ENCODE measurements at regions not wholly inside any gene's neighbourhood (a gene's known extent, or its start where the extent isn't known, plus 50 kb on each side); places are given as distances from the start of the nearest gene placed in this dataset.
A peak's percentile ranks its signal among the peaks of the same experiment; 100 is the strongest.

DNA sequence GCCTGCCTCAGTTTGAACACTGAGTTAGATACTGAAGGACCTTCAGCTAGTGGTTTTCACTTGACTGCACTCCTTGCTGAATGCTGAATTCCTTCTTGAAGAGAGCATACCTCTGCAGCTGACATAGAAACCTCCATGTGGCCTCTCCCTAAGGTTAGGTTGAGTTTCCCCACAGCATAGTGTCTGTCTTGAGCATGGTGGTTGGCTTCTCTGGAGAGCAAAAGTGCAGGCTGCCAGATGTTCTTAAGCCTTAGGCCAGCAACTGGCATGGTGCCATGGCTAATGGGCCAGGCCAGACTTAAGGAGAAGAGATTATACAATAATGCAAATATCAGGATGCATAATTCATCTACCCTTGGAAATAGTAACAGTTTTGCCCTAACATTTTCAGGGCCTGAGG is 545.6 kb upstream of the ZNF385D start:
- H3K4me3 ChIP-seq (ENCODE audit: low read depth, low read length), result no peak overlapping the region

DNA sequence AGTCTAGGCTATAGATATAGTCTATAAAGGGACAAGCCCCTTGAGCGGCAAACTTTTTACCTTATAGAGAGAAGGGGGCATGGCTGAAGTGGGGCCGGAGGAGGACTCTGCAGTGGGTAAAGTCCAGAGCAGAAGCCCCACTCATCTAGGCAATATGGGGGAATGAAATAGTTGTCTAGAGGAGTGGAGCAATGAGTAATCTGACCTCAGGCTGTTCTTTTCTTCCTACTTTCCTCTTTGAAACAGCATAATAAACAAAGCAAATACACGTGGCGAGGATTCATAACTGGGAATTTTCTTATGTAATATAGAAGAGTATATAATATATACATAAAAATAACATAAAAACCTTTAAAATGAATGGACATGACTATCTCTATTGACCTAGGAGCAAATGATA is 546.4 kb upstream of the ZNF385D start:
- no peak overlapping the region for H3K4me3 ChIP-seq (ENCODE audit: low read depth, low read length)

DNA sequence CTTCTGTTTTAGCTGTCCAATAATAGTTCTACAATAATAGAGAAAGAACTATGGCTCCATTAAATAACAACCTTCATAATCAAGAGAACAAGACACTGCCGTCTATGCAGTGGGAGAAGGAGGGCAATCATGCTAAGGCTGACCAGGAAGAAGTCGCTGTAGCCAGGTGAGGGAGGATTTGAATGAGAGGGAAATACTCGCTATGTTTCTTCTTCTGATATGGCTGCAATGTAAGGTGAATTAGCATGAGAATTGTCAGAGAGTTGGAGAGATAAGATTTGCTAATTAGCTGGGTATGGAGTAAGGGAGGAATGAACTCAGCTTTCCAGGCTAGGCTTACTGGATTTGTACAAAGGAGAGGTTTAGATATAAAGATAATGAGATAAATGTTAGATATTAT is 555.4 kb upstream of the ZNF385D start:
- no peak overlapping the region for H3K4me3 ChIP-seq (ENCODE audit: low read depth, low read length)

DNA sequence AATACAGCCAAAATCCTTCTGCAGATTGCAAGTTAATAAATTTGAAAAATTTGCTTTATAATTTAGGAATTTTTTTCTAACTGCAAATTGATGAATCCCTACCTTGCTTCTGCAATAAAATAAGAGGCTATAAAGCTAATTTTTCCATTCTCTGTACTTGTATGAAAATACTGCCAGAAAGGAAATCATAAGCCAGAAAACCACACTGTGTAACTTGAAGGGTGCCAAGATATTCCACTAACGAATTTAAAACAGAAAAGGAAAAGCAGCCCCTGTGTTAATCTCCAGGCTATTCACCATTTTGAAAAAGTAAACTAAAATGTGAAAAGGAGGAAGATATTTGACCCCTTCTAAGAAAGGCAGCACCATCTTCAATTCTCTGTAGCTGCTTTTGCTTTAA is 557.9 kb upstream of the ZNF385D start:
- H3K4me3 ChIP-seq (ENCODE audit: low read depth, low read length), result no peak overlapping the region

DNA sequence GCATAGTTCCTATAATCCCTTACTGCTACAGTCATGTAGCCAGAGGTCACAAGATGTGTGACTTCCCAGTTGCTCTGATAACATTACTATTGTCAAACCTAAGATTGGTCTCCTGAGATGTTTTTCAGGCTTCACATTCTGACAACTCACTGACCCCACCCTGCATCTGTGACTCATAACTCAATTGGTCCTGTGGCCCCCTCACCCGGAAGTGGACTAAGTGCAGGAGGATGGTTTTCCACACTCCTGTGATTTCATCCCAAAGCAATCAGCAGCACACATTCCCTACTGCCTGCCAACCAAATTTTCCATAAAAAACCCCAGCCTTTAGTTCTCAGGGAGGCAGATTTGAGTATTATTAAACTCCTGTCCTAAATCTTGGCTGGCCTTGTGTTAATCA is 564.9 kb upstream of the ZNF385D start:
- no peak overlapping the region for H3K4me3 ChIP-seq (ENCODE audit: low read depth, low read length)

DNA sequence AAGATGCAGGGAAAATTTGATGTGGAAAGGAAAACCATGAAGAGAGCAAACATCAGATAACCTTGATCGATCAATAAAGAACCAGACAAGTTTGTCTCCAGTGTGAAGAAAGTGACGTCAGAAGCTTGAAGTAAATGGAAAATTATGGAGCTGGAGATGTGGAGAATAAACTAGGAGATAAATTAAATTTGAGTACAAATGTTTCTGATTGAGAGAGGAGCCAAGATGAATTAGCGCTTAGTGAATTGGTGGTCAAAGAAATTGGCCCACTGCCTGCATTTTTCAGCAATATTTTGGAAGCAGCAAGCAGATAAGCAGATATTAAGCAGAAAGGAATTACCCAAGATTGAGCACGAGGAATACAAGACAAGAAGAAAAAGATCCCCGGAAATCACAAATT is 567.3 kb upstream of the ZNF385D start:
- no peak overlapping the region for H3K4me3 ChIP-seq (ENCODE audit: low read depth, low read length)

DNA sequence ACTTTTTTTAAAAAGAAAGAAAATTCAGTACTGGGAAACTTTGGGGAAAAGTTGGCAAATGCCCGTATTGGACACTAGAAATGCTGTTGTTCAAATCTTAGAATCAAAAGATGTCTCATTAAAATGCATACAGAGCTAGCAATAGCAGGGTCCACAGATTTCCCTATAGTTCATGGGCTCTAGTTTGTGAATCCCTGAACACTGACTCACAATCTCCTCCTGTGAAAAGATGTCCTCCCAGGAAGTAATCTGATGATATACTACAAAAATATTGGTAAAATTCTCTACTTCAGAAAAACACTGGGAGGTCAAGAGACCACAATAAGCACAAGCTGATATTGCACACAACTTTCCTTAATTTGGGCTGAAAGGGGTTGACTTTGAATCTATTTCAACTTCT is 568.4 kb upstream of the ZNF385D start:
- no peak overlapping the region for H3K4me3 ChIP-seq (ENCODE audit: low read depth, low read length)

DNA sequence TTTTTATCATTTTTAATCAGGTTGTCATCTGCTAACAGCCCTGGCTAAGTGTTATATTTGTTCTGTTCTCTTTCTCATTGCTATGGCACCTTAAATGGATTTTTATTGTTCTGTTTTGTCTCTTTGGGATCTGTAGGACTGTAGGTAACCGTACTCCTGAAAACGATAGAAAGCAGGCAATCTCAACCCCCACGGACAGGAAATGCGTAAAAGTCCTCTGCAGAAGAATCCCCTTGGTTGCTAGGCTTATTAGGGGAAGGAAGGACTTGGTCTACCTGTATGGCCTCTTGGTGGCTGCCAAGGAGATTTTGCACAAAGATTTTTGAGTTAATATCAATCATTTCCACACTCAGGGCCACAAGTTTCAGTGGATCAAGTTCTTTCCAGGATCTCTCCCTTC is 571.9 kb upstream of the ZNF385D start:
- H3K4me3 ChIP-seq (ENCODE audit: low read depth, low read length), result no peak overlapping the region

DNA sequence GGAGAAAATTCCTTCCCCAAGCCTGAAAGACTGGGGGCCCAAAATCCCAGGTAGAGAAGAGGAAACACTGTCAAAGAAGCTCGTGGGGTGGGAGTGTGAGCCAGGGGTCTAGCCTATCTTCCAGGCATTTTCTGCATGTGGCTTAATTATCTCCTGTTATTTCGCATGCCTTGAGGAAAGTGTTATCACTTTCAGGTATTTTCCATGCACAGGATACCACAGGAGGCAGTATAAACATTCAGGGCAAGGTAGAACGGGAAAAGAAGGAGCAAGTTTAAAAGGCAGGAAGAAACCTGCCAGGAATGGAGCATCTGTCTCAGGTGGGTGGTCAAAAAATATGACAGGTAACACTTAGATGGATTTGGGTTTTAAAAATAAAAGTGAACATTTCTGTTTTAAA is 575.3 kb upstream of the ZNF385D start:
- no peak overlapping the region for H3K4me3 ChIP-seq (ENCODE audit: low read depth, low read length)

DNA sequence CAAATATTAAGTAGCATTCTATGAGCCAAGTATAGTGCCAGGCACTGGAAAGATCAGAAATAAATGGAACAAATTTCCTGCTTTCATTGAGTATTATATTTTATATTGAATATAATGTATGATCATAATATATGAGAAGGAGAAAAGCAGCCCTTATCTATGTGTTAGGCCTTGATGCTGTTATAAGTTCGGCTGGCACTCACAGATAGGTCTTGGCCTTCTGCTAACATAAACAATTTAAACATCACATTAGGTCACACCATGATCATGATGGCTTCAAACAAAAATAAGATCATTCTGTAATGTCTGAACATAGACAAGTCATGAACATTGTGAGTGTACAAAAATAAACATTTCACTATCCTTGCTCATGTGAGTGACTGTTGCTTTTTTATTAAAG is 584.0 kb upstream of the ZNF385D start:
- no peak overlapping the region for H3K4me3 ChIP-seq (ENCODE audit: low read depth, low read length)

DNA sequence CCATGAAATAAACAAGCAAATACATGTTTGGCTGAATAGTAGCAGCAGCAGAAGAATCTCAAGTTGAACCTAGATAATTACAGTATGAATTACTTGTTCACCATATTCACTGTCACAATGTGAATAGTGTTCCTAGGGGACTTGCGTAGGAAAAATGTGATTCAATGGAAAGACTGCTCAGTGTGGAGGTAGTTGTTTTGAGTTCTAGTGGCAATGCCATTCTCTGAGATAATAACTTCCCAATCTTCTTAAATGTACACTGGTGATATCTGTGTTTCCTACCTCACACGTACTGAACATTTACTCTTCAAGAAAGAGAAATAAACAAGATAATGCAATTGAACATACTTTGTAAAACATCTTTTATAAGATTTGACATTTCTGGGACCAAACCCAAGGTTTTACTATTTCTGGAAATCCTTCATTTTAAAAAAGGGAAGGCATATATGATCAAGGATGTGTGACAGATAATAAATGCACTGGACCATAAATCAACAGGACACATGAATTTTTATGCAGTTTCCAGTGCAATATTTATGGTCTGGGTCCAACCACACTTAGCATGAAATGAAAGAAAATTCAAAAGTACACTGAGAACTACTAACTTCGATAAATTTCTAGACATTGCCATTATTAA is 598.3 kb upstream of the ZNF385D start:
- no peak overlapping the region for H3K4me3 ChIP-seq (ENCODE audit: low read depth, low read length)

DNA sequence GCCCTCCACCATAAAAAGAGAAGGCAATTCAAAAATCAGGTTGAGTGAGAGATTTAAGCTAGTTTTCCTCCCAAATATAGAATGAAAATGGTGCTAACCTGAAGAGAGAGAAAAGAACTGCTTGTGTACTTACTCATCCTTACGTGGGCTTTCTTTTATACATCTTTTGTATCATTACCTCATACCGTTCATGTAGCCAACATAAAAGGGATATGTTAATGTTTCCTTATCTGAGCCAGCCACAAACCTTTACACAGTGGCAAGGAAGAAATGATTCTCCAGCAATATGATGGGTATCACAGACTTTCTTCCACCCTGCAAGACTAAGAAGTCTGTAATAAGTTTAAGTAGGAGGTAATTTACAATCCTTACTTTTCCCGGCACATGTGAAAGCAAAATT is 600.8 kb upstream of the ZNF385D start:
- H3K4me3 ChIP-seq (ENCODE audit: low read depth, low read length), result no peak overlapping the region

DNA sequence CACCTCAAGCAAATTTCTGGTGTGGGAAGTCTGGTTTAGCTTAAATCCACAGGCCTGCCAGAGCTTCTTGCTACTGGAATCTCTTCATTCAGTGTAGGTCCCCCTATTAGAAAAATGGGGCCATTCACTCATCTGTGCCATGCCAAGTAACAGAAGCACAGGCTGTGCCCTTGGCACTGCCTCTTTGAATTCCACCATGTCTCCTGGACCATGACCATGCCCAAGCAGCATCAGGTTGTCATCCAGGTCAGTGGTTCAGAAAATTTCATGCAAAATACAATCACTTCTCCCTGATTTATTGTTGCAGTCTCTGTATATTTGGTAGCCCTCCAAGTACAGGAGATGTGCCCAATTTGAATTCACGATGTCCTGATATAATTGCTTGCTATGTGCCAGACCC is 602.1 kb upstream of the ZNF385D start:
- H3K4me3 ChIP-seq (ENCODE audit: low read depth, low read length), result no peak overlapping the region

DNA sequence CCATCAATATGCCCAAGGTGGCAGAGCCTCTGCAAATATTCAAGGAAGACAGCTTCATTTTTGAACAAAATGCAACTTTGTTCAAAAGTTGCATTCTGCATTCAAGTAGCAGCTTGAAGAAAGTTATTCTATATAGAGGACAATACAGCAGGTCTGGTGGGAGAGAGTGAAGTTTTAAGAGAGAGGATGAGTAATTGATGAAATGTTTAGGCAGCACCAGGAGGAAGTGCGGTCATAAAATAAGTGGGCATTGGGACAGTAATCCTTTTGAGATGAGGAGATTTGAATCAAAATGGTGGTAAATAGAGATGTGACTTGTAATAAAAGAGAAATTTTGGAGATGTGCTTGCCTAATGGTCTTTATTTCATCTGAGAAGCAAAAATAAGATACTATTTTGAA is 607.3 kb upstream of the ZNF385D start:
- H3K4me3 ChIP-seq (ENCODE audit: low read depth, low read length), result no peak overlapping the region

DNA sequence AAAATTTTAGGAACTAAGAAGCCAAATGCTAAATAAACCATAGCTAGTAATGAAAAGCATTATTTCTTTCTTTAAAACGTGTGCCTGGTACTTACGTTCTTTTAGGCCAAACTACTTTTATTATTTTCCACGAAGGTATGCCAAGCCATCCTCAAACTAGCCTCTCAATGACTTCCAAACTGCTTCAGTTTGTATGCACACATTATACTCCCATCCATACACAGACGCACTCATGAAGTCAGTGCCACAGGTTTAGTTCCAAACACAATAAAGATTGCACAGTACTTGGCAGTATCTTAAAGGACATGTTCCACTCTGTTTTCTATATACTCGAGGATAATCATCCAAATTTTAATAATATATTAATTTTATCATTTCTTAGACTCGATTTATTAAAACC is 609.2 kb upstream of the ZNF385D start:
- H3K4me3 ChIP-seq (ENCODE audit: low read depth, low read length), result no peak overlapping the region

DNA sequence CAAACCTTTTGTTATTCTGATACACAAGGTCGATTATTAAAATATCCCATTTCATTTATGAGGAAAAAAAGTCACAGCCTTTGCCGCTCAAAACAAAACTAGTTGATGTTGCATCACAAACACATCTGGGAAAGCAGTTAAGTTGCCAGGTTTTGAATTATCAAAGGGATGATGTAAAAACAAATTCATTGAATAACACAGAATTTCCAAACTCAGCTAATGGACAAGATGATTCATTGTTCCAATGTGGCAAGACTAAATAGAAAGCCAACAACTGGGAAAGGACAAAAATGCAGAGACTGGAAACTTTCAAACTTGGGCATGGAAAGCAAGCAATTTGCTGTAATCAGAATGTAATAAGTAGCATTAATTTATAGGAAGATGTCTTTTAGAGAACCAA is 610.0 kb upstream of the ZNF385D start:
- no peak overlapping the region for H3K4me3 ChIP-seq (ENCODE audit: low read depth, low read length)

DNA sequence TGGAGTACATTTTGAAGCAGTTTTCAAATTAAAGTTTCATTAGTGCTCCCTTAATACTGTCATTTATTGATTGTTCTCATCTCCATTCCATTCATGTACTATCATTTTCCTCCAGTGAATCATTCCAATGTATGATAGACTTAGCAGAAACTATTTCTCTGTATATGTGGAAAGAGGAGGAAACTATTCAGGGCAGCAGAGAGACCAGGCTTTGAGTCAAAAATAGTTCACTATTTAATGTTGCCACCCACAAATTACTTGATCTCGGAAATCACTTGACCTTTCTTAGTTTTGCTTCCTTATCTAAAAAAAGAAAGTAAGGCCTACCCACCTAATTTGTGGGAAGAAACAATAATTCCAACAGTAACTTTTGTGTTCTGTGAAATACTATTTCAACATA is 610.5 kb upstream of the ZNF385D start:
- no peak overlapping the region for H3K4me3 ChIP-seq (ENCODE audit: low read depth, low read length)

DNA sequence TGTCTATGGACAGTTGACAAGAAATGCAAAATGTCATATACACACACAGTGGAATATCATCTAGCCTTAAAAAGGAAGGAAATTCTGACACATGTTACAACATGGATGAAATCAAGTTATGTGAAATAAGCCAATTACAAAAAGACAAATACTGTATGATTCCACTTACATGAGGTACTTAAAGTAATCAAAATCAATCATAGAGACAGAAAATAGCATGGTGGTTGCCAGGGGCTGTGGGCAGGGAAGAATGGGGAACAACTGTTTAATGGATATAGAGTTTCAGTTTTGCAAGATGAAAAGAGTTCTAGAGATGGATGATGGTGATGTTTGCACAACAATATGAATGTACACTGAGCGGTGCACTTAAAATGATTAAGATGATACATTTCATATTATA is 613.8 kb upstream of the ZNF385D start:
- no peak overlapping the region for H3K4me3 ChIP-seq (ENCODE audit: low read depth, low read length)

DNA sequence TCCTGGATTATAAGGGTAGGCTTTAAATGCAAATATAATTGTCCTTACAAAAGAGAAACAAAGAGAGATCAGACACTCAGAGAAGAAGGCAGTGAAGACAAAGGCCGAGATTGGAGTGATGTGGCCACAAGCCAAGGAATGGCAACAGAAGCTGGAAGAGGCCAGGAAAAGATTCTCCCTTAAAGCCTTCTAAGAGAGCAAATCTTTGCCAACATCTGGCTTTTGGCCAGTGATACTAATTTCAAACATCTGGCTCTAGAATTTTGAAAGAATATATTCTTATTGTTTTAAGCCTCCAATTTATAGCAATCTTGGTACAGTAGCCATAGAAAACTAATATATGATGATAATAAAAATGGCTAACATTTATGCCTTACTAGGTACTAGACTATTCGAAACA is 615.8 kb upstream of the ZNF385D start:
- H3K4me3 ChIP-seq (ENCODE audit: low read depth, low read length), result no peak overlapping the region

DNA sequence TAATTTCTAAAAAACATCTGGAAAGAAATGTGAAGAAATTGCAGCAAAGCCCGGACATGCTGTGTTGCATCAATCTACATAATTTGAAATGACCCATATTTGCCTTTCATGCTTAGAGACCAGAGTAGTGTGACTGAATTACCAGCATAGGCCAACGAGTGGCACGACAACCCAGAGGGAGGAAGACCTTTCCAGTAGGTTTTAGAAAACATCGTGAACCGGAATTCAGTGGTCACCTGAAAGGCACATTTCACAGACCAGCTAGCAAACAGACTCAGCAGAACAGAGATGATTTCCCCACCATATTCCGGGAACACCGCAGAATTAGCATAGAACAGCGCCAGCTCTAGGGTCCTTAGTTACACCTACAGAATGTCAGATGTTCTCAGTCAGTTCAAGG is 620.0 kb upstream of the ZNF385D start:
- no peak overlapping the region for H3K4me3 ChIP-seq (ENCODE audit: low read depth, low read length)

DNA sequence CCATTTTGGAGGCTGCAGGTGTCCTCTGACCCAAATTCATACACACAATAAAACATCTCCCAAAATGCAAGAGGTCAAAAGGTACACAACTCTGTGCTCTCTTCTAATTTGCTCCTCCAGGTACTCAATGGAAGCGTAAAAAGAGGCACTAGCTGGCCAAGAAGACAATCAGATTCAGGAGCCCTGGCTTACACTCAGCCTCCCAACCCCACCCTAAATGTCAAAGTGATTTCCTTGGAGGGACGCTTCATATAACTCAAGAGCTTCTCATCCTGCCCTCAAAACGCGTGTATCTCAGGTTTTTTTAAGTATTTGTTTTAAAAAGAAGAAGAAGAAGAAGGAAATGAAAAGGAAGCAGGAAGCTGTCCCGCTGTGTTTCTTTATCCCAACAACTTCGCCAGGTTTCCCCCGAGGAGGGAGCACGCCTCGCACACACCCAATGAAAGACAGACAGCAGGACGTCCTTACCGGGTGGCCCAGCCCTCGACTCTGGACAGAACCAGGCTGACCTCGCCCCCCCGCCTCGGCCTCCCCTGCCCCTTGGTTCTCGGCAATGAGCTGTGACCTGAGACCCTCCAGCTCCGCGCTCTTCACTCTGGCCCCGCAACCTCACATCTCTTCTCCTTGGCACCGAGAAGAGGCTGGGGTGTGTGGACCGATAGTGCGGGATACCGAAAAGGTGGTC is 620.7 kb upstream of the ZNF385D start:
- peak overlapping the region; percentile 36 for H3K4me3 ChIP-seq (ENCODE audit: low read depth, low read length)

DNA sequence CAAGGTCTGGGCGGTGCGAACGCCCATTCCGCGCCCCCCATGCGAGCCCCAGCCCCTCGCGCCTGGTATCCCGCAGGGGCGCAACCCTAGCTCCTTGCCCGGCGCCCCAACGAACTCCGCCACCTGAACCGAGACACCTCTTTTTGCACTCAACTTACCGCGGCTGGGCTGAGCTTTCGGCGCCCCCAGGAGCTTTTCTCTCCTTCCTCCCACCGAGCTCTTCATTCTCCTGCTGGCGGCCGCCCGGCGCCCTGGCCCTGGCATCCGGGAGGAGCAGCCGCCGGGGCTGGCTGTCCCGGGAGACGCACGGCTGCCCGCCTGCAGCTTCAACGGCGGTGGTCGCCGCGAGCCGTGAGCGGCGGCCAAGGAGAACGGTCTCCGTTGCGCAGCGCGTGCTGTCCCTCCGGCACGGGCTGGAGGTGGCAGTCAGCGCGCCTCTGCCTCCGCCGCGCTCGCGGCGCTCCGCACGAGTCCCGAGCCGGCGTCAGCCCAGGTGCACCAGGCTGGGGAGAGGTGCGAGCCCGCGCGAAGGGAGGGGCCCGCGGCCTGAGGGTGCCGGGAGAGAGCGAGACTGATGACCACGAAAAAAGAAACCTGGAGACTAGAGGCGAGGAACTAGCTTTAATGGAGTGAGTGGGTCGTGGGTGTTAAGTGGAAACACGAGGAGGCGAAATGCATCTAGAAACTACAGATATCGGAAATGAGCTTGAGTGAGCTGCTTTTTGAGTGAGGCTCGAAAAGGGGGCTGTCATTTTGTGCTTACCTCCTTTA is 621.5 kb upstream of the ZNF385D start:
- H3K4me3 ChIP-seq (ENCODE audit: low read depth, low read length), result peak overlapping the region; percentile 36

Data from iPS-11a (cell line).